MM.1S (cell line): ENCODE measurements at regions not wholly inside any gene's neighbourhood (a gene's known extent, or its start where the extent isn't known, plus 50 kb on each side); places are given as distances from the start of the nearest gene placed in this dataset.

ENCODE experiments used
- DNase-seq: peaks from one replicate; pipeline ENCODE4 v3.0.0-alpha.2; 2015
- H2AFZ ChIP-seq: fragments of 300-600 bp; sonication (generic); 2 replicates; pipeline ENCODE4 v1.6.0; 2016; ENCODE audit warnings: antibody characterized with exemption, low read length
- H3F3A ChIP-seq: fragments of 300-600 bp; sonication (generic); 2 replicates; pipeline ENCODE4 v1.6.1; 2016; ENCODE audit warnings: mild to moderate bottlenecking, antibody characterized with exemption, low read length, moderate library complexity, mixed read lengths; ENCODE audit not compliant: insufficient read depth
- H3K27ac ChIP-seq: fragments of 300-600 bp; sonication (generic); 2 replicates; pipeline ENCODE4 v1.5.1; 2016; ENCODE audit warnings: mild to moderate bottlenecking, low read length
- H3K27me3 ChIP-seq: fragments of 300-600 bp; sonication (generic); replicated peaks from 2 replicates; pipeline ENCODE4 v1.6.0; 2016; ENCODE audit warnings: low read length; ENCODE audit not compliant: insufficient read depth
- H3K36me3 ChIP-seq: fragments of 300-600 bp; sonication (generic); replicated peaks from 2 replicates; pipeline ENCODE4 v1.6.1; 2016; ENCODE audit warnings: mild to moderate bottlenecking, low read length, mixed read lengths; ENCODE audit not compliant: insufficient read depth
- H3K4me1 ChIP-seq: fragments of 300-600 bp; sonication (generic); 2 replicates; pipeline ENCODE4 v1.6.1; 2016; ENCODE audit warnings: low read length, mixed read lengths
- H3K4me2 ChIP-seq: fragments of 300-600 bp; sonication (generic); 2 replicates; pipeline ENCODE4 v1.6.0; 2016; ENCODE audit warnings: low read depth, low read length
- H3K4me3 ChIP-seq: fragments of 300-600 bp; sonication (generic); 2 replicates; pipeline ENCODE4 v1.5.1; 2016; ENCODE audit warnings: low read length, mixed read lengths
- H3K79me2 ChIP-seq: fragments of 300-600 bp; sonication (generic); 2 replicates; pipeline ENCODE4 v1.6.1; 2016; ENCODE audit warnings: mixed run types, low read length, mixed read lengths
- H3K9ac ChIP-seq: fragments of 300-600 bp; sonication (generic); 2 replicates; pipeline ENCODE4 v1.6.1; 2016; ENCODE audit warnings: low read length, mixed read lengths
- H3K9me2 ChIP-seq: fragments of 300-600 bp; sonication (generic); replicated peaks from 2 replicates; pipeline ENCODE4 v1.6.1; 2016; ENCODE audit warnings: mild to moderate bottlenecking, low read length, mixed read lengths; ENCODE audit not compliant: insufficient read depth
- H3K9me3 ChIP-seq: fragments of 300-600 bp; sonication (generic); replicated peaks from 2 replicates; pipeline ENCODE4 v1.6.1; 2016; ENCODE audit warnings: mild to moderate bottlenecking, low read length, mixed read lengths; ENCODE audit not compliant: insufficient read depth
- H4K20me1 ChIP-seq: fragments of 300-600 bp; sonication (generic); 2 replicates; pipeline ENCODE4 v1.6.1; 2016; ENCODE audit warnings: mild to moderate bottlenecking, low read length, moderate library complexity, mixed read lengths; ENCODE audit not compliant: insufficient read depth
- EZH2 ChIP-seq: fragments of 300-600 bp; sonication (generic); optimal IDR thresholded peaks from 2 replicates; pipeline ENCODE3; 2017; ENCODE audit warnings: low read depth, mild to moderate bottlenecking, antibody characterized with exemption, low read length, mixed read lengths
- EZH2phosphoT487 ChIP-seq: fragments of 300-600 bp; sonication (generic); IDR thresholded peaks from 2 replicates; pipeline ENCODE4 v1.6.1; 2018; ENCODE audit warnings: antibody characterized with exemption, low read length
- TF ChIP-seq, protein P1 (sequence below): fragments of 300-600 bp; sonication (generic); IDR thresholded peaks from 2 replicates; pipeline ENCODE4 v1.5.1; 2016; ENCODE audit warnings: antibody characterized with exemption, low read length, mixed read lengths

DNA sequence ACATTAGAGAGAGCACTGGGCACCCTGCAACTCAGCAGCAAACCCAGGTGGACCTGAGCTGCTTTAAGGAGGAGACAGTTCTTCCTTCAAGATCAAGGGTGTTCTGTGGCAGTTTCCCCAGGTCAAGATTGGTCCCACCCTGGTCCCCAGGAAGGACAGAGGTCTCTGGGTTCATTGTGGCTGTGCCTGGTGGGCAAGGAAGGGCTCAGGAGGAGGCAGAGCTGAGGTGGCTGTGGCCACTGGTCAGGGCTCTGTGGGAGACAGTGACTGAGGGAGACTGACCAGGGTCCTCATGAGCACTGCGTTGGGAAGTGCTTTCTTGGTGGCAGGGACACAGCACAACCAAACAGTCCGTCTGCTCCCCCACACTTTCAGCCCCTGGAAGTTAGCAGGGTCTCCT lies 141.3 kb downstream of the FCRL5 start:
- DNase-seq, result no peak
- H3K4me3 ChIP-seq, result no peak overlapping the region
- H4K20me1 ChIP-seq, result no peaks in the 10 kb centered on the region
- no peak overlapping the region for H3K4me2 ChIP-seq
- TF ChIP-seq EZH2phosphoT487 (no peak), EZH2 (no peak)
- TF ChIP-seq, protein P1, sequence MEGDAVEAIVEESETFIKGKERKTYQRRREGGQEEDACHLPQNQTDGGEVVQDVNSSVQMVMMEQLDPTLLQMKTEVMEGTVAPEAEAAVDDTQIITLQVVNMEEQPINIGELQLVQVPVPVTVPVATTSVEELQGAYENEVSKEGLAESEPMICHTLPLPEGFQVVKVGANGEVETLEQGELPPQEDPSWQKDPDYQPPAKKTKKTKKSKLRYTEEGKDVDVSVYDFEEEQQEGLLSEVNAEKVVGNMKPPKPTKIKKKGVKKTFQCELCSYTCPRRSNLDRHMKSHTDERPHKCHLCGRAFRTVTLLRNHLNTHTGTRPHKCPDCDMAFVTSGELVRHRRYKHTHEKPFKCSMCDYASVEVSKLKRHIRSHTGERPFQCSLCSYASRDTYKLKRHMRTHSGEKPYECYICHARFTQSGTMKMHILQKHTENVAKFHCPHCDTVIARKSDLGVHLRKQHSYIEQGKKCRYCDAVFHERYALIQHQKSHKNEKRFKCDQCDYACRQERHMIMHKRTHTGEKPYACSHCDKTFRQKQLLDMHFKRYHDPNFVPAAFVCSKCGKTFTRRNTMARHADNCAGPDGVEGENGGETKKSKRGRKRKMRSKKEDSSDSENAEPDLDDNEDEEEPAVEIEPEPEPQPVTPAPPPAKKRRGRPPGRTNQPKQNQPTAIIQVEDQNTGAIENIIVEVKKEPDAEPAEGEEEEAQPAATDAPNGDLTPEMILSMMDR, result no peak
- H3F3A ChIP-seq, result no peaks in the 10 kb centered on the region
- H2AFZ ChIP-seq, result no peak overlapping the region
- H3K79me2 ChIP-seq, result no peaks in the 10 kb centered on the region
- H3K9ac ChIP-seq, result no peak overlapping the region
- H3K36me3 ChIP-seq, result no peaks in the 10 kb centered on the region
- H3K27me3 ChIP-seq, result no peaks in the 10 kb centered on the region
- H3K9me2 ChIP-seq, result no peaks in the 10 kb centered on the region
- no peak overlapping the region for H3K27ac ChIP-seq
- H3K9me3 ChIP-seq, result no peaks in the 10 kb centered on the region
- H3K4me1 ChIP-seq, result no peaks in the 10 kb centered on the region

DNA sequence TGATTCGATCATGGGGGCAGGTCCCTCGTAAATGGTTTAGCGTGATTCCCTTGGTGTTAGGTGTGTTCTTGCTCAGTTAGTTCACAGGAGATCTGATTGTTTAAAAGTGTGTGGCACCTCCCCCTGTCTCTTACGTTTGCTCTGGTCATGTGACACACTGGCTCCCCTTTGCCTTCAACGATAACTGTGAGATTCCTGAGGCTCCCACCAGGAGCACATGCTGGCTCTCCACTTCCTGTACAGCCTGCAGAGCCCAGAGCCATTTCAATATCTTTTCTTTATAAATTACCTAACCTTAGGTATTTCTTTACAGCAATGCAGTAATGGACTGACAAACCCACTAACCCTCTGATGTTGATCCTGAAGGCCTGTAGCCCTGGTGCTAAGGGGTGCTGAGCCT lies 141.9 kb downstream of the FCRL5 start:
- no peak overlapping the region for H3K4me3 ChIP-seq
- no peaks in the 10 kb centered on the region for H3K27me3 ChIP-seq
- no peaks in the 10 kb centered on the region for H3K9me3 ChIP-seq
- no peak overlapping the region for H2AFZ ChIP-seq
- no peaks in the 10 kb centered on the region for H3K4me1 ChIP-seq
- no peaks in the 10 kb centered on the region for H3F3A ChIP-seq
- TF ChIP-seq EZH2 (no peak), EZH2phosphoT487 (no peak)
- TF ChIP-seq, protein P1, result no peak
- no peak overlapping the region for H3K9ac ChIP-seq
- no peak for DNase-seq
- H3K27ac ChIP-seq, result no peak overlapping the region
- no peaks in the 10 kb centered on the region for H3K79me2 ChIP-seq
- H3K36me3 ChIP-seq, result no peaks in the 10 kb centered on the region
- no peaks in the 10 kb centered on the region for H3K9me2 ChIP-seq
- H3K4me2 ChIP-seq, result no peak overlapping the region
- no peaks in the 10 kb centered on the region for H4K20me1 ChIP-seq

DNA sequence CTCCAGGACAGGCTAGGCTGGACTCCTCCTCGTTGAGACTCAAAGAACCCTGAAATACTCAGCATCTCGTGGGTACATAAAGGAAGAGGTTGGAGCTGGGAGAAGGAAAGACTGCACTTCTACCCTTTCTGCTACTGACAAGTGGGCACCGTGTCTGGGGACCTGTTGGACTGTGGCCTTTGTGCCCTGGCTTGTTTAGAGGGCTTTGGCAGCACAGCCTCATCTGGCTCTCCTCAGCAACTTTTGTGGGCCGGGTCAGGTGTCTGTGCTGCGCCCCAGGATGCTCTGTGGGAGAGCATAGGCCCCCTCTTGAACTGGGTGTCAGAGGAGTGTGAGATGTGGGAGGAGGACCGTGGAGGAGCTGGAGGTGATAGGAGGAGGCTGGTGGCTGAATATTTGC lies 142.4 kb downstream of the FCRL5 start:
- Histone ChIP-seq H3K9me3 (no peaks in the 10 kb centered on the region), H3K9me2 (no peaks in the 10 kb centered on the region), H3K27ac (no peak overlapping the region), H3K4me3 (no peak overlapping the region), H3K27me3 (no peaks in the 10 kb centered on the region), H3K36me3 (no peaks in the 10 kb centered on the region), H3K9ac (no peak overlapping the region), H4K20me1 (no peaks in the 10 kb centered on the region), H3K4me1 (no peaks in the 10 kb centered on the region), H3K4me2 (no peak overlapping the region), H3K79me2 (no peaks in the 10 kb centered on the region), H2AFZ (no peak overlapping the region), H3F3A (no peaks in the 10 kb centered on the region)
- TF ChIP-seq EZH2 (no peak), EZH2phosphoT487 (no peak)
- TF ChIP-seq, protein P1, result no peak
- DNase-seq, result no peak
